ENCODE measurements at regions not wholly inside any gene's neighbourhood (a gene's known extent, or its start where the extent isn't known, plus 50 kb on each side); places are given as distances from the start of the nearest gene placed in this dataset.

GRCh38 chr2:11023326-11024258 is 111.9 kb downstream of the KCNF1 start:
- TF ChIP-seq CTCF (conservative IDR thresholded peaks at IDR 0.05; ENCODE audit: low read length): no peak
- TF ChIP-seq EZH2phosphoT487 (IDR thresholded peaks at IDR 0.05; ENCODE audit: borderline replicate concordance): no peak
